Esophagus squamous epithelium (tissue), 5 donors: ENCODE measurements at regions not wholly inside any gene's neighbourhood (a gene's known extent, or its start where the extent isn't known, plus 50 kb on each side); places are given as distances from the start of the nearest gene placed in this dataset.

ENCODE experiments used
- DNase-seq: peaks from one replicate; lab custom pipeline; 2025; lab: John Stamatoyannopoulos, UW
- H3K27ac ChIP-seq, 4 donors: fragments of 200-600 bp; sonication (generic); one replicate each; pipeline ENCODE4 v1.5.1; 2016 to 2019; ENCODE audit warnings: mild to moderate bottlenecking in 1 of 4
- H3K27me3 ChIP-seq, 4 donors: fragments of 200-600 bp; sonication (generic); 1 replicate in 3 of 4; 2 replicates in 1 of 4; pipeline versions ENCODE4 v1.5.1 to v1.6.0; 2017 to 2021; ENCODE audit warnings: antibody characterized with exemption in 1 of 4
- H3K36me3 ChIP-seq, 3 donors: fragments of 200-600 bp; sonication (generic); one replicate each; pipeline ENCODE4 v1.5.1; 2016 to 2019
- H3K4me1 ChIP-seq, 3 donors: fragments of 200-600 bp; sonication (generic); one replicate each; pipeline ENCODE4 v1.5.1; 2017 to 2019
- H3K4me3 ChIP-seq, 4 donors: fragments of 200-600 bp; sonication (generic); 1 replicate in 3 of 4; 2 replicates in 1 of 4; pipeline ENCODE4 v1.5.1; 2016 to 2019; ENCODE audit warnings: mild to moderate bottlenecking in 2 of 4, moderate library complexity in 1 of 4
- H3K9me3 ChIP-seq, 3 donors: fragments of 200-600 bp; sonication (generic); one replicate each; pipeline ENCODE4 v1.5.1; 2016 to 2019
- CTCF ChIP-seq, 6 experiments: fragments of 450-650 bp in 4 of 6; fragments of 200-600 bp in 2 of 6; sonication (generic) in 2 of 6; IDR thresholded peaks; one replicate each; pipeline ENCODE4 v1.5.1; 2016 to 2019; ENCODE audit warnings: antibody characterized with exemption in 6 of 6, mild to moderate bottlenecking in 4 of 6, moderate library complexity in 4 of 6
- POLR2A ChIP-seq, 4 donors: fragments of 450-650 bp; IDR thresholded peaks; one replicate each; pipeline ENCODE4 v1.6.1; 2017; ENCODE audit warnings: antibody characterized with exemption in 4 of 4, mild to moderate bottlenecking in 4 of 4, moderate library complexity in 3 of 4
- WGBS, 2 donors: methylation state at CpG; one replicate each; pipeline ENCODE4 v1.1.5; 2018; 5-methylcytosine and 5-hydroxymethylcytosine counted together
- intact Hi-C: fragments of 100-400 bp; cut with DNase I; formaldehyde crosslinking; loops from one replicate; pipeline ENCODE4 v1.15.0; 2022
- donor health status: DM: yes; HTN: yes; CAD: no.

- H3K4me3 ChIP-seq: no peak overlapping the region
- 95 to 97% methylated on average over 2 of the region's 2 CpGs for WGBS, 2 donors
- intact Hi-C loops: no loop called here
These were observed 508.7 kb upstream of the RGS6 start for GRCh38 chr14:71423481-71423880.

GRCh38 chr14:71424941-71425340, 507.3 kb upstream of the RGS6 start:
- Histone ChIP-seq H3K27ac (no peak overlapping the region), H3K27me3 (no peaks in the 10 kb centered on the region), H3K9me3 (peaks cover 0 to 11% (median 6%) of the 10 kb centered on the region in 3 donors), H3K36me3 (no peaks in the 10 kb centered on the region), H3K4me1 (no peaks in the 10 kb centered on the region), H3K4me3 (no peak overlapping the region)
- intact Hi-C loops: no loop called here
- DNase-seq: no peak
- TF ChIP-seq POLR2A (IDR thresholded peaks at IDR 0.05) (no peak), CTCF (IDR thresholded peaks at IDR 0.05) (no peak)

More at GRCh38 chr14:71423481-71423880, 508.7 kb upstream of the RGS6 start:
- no peaks in the 10 kb centered on the region for H3K27me3 ChIP-seq
- no peak for DNase-seq
- no peak overlapping the region for H3K27ac ChIP-seq
- H3K9me3 ChIP-seq: peaks cover 0 to 11% (median 6%) of the 10 kb centered on the region in 3 donors
- no peaks in the 10 kb centered on the region for H3K36me3 ChIP-seq
- TF ChIP-seq CTCF (IDR thresholded peaks at IDR 0.05) (no peak), POLR2A (IDR thresholded peaks at IDR 0.05) (no peak)
- H3K4me1 ChIP-seq: no peaks in the 10 kb centered on the region

GRCh38 chr14:71426001-71426400, 506.2 kb upstream of the RGS6 start:
- H3K4me3 ChIP-seq: no peak overlapping the region
- no peak for DNase-seq
- intact Hi-C loops: no loop called here
- H3K4me1 ChIP-seq: no peaks in the 10 kb centered on the region
- peaks cover 0 to 11% (median 6%) of the 10 kb centered on the region in 3 donors for H3K9me3 ChIP-seq
- no peak overlapping the region for H3K27ac ChIP-seq
- 65 to 97% methylated on average over 2 of the region's 2 CpGs for WGBS, 2 donors
- no peaks in the 10 kb centered on the region for H3K27me3 ChIP-seq
- H3K36me3 ChIP-seq: no peaks in the 10 kb centered on the region
- no peak for TF ChIP-seq CTCF (IDR thresholded peaks at IDR 0.05)
- TF ChIP-seq POLR2A (IDR thresholded peaks at IDR 0.05): no peak

GRCh38 chr14:71429902-71430301, 502.3 kb upstream of the RGS6 start:
- intact Hi-C loops: no loop called here
- Histone ChIP-seq H3K4me1 (no peaks in the 10 kb centered on the region), H3K9me3 (peaks cover 0 to 4% (median 0%) of the 10 kb centered on the region in 3 donors), H3K4me3 (no peak overlapping the region), H3K36me3 (no peaks in the 10 kb centered on the region), H3K27me3 (no peaks in the 10 kb centered on the region), H3K27ac (no peak overlapping the region)
- TF ChIP-seq CTCF (IDR thresholded peaks at IDR 0.05) (no peak), POLR2A (IDR thresholded peaks at IDR 0.05) (no peak)
- DNase-seq: no peak

- no peak overlapping the region for H3K4me3 ChIP-seq
- H3K4me1 ChIP-seq: no peaks in the 10 kb centered on the region
- WGBS, 2 donors: 84 to 94% methylated on average over 2 of the region's 2 CpGs
- peaks cover 0 to 4% (median 0%) of the 10 kb centered on the region in 3 donors for H3K9me3 ChIP-seq
- intact Hi-C loops: no loop called here
- DNase-seq: no peak
- H3K36me3 ChIP-seq: no peaks in the 10 kb centered on the region
- H3K27ac ChIP-seq: no peak overlapping the region
- TF ChIP-seq CTCF (IDR thresholded peaks at IDR 0.05) (no peak), POLR2A (IDR thresholded peaks at IDR 0.05) (no peak)
- H3K27me3 ChIP-seq: no peaks in the 10 kb centered on the region
These were observed 501.9 kb upstream of the RGS6 start for GRCh38 chr14:71430321-71430677.
